Ovary (tissue), 7 donors: ENCODE measurements at regions not wholly inside any gene's neighbourhood (a gene's known extent, or its start where the extent isn't known, plus 50 kb on each side); places are given as distances from the start of the nearest gene placed in this dataset.

ENCODE experiments used
- DNase-seq, 5 donors: peaks; one replicate each; pipeline ENCODE4 v3.0.0-alpha.2; 2019 to 2020
- H3K27ac ChIP-seq, 2 donors: fragments of 200-600 bp; one replicate each; pipeline versions ENCODE4 v1.5.1 to v1.8.0; 2019 to 2022
- H3K27me3 ChIP-seq: fragments of 200-600 bp; one replicate; pipeline ENCODE4 v1.8.0; 2022
- H3K36me3 ChIP-seq: fragments of 200-600 bp; sonication (generic); one replicate; pipeline ENCODE4 v1.5.1; 2019
- H3K4me1 ChIP-seq: one replicate; pipeline ENCODE4 v1.8.1; 2013; ENCODE audit warnings: mild to moderate bottlenecking, moderate library complexity; ENCODE audit not compliant: insufficient read depth
- H3K4me3 ChIP-seq: fragments of 200-600 bp; sonication (generic); one replicate; pipeline ENCODE4 v1.5.1; 2017
- H3K9me3 ChIP-seq, 2 donors: fragments of 200-600 bp in 1 of 2; sonication (generic) in 1 of 2; one replicate each; pipeline versions ENCODE4 v1.5.1 to v1.8.1; 2013 to 2019; ENCODE audit warnings: mild to moderate bottlenecking in 1 of 2, moderate library complexity in 1 of 2
- CTCF ChIP-seq, 3 donors: fragments of 450-650 bp in 2 of 3; fragments of 200-600 bp in 1 of 3; IDR thresholded peaks; one replicate each; pipeline versions ENCODE4 v1.5.1 to v1.8.0; 2016 to 2022; ENCODE audit warnings: antibody characterized with exemption in 3 of 3, mild to moderate bottlenecking in 1 of 3
- EP300 ChIP-seq: sonication (generic); formaldehyde crosslinking; IDR thresholded peaks from one replicate; pipeline ENCODE4 v1.6.1; 2017; ENCODE audit warnings: antibody characterized with exemption
- POLR2A ChIP-seq: fragments of 450-650 bp; IDR thresholded peaks from one replicate; pipeline ENCODE4 v1.6.1; 2017; ENCODE audit warnings: antibody characterized with exemption, mild to moderate bottlenecking, moderate library complexity
- WGBS, 3 donors: extraction: QIAGEN DNeasy Blood & Tissue Kit in 1 of 3; methylation state at CpG; one replicate each; pipeline versions ENCODE4 v1.1.5 to v1.1.7; 2013 to 2017; 5-methylcytosine and 5-hydroxymethylcytosine counted together
- intact Hi-C, 4 donors: fragments of 100-400 bp; cut with DNase I; formaldehyde crosslinking; loops; one replicate each; pipeline versions ENCODE4 v1.11.0 to v1.15.1; 2022 to 2023
- donor health status: DM: no; HTN: no; CAD: no; lungs with moderate emphysema.
- donor health status: DM: no; HTN: no; CAD: no.
- donor health status: Bipolar disorder and iron deficiency.
- donor health status: DM: no; HTN: no; CAD: no.
- donor health status: DM: yes; HTN: yes; CAD: no.

DNA sequence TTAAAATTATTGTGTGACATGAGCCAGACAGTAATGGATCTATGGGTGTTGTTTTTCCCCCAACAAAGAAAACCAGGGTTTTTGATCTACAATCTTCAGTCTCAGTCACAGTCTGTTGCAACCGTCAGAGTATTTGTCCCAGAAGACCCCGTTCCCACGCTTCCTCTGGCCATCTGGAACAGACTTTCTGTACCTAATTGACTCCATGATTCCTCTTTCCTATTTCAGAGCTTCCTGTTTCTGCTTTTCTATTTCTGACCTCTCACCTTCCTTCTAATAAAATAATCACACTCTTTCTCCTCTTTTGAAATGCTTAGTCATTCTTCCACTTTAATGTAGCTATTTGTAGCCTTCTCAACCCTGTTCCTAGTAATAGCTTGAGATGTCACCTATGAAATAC lies 1044.8 kb downstream of the DTWD2 start:
- TF ChIP-seq EP300 (no peak), POLR2A (no peak)
- Histone ChIP-seq H3K4me3 (no peak overlapping the region), H3K27me3 (no peaks in the 10 kb centered on the region), H3K36me3 (no peaks in the 10 kb centered on the region), H3K9me3 (no peaks in the 10 kb centered on the region), H3K4me1 (no peaks in the 10 kb centered on the region), H3K27ac (no peak overlapping the region)
- DNase-seq, result no peak
- intact Hi-C loops, result no loop called here
- WGBS, 3 donors, result 60 to 67% (median 64%) methylated on average over 3 of the region's 3 CpGs

- Histone ChIP-seq H3K4me3 (no peak overlapping the region), H3K36me3 (no peaks in the 10 kb centered on the region), H3K27ac (no peak overlapping the region), H3K27me3 (no peaks in the 10 kb centered on the region), H3K9me3 (no peaks in the 10 kb centered on the region), H3K4me1 (no peaks in the 10 kb centered on the region)
- TF ChIP-seq EP300, result no peak
- TF ChIP-seq CTCF (IDR thresholded peaks at IDR 0.05), result no peak
- TF ChIP-seq POLR2A, result no peak
- WGBS, 3 donors, result 82 to 87% (median 82%) methylated on average over 6 of the region's 6 CpGs
- DNase-seq, result no peak
- intact Hi-C loops, result no loop called here
These were observed 1045.4 kb downstream of the DTWD2 start for GRCh38 chr5:117942861-117943519.

GRCh38 chr5:117893211-117893610 lies 1095.1 kb downstream of the DTWD2 start:
- H3K27ac ChIP-seq, result no peak overlapping the region
- no peaks in the 10 kb centered on the region for H3K36me3 ChIP-seq
- H3K27me3 ChIP-seq, result no peaks in the 10 kb centered on the region
- TF ChIP-seq EP300 (no peak), POLR2A (no peak), CTCF (IDR thresholded peaks at IDR 0.05) (no peak)
- no peak for DNase-seq
- H3K9me3 ChIP-seq, result no peaks in the 10 kb centered on the region
- WGBS, 3 donors, result 48 to 66% (median 51%) methylated on average over 5 of the region's 5 CpGs
- intact Hi-C loops, result no loop called here
- H3K4me3 ChIP-seq, result no peak overlapping the region
- peaks cover 2% of the 10 kb centered on the region for H3K4me1 ChIP-seq

DNA sequence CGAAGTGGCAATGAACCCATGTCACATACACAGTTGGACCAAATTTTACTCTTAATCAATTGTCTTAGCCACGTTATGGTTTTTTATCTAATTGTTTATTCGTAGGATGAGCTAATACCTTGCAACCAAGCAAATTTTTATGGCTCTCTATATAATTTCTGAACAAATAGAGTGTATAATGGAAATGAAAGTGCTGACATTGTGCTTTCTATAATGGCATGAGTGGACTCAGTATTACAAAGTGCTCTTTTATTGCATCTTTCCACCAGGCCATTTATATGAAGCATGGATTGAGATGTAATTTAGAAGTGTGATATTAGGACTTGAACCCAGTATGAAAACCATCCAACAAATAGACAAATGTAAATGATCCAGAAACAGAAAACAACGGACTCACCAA lies 1096.0 kb downstream of the DTWD2 start:
- no peak for TF ChIP-seq POLR2A
- TF ChIP-seq CTCF (IDR thresholded peaks at IDR 0.05), result no peak
- no peak for TF ChIP-seq EP300

GRCh38 chr5:117889596-117889995 lies 1098.8 kb downstream of the DTWD2 start:
- H3K27me3 ChIP-seq, result no peaks in the 10 kb centered on the region
- no peak for DNase-seq
- no peaks in the 10 kb centered on the region for H3K9me3 ChIP-seq
- TF ChIP-seq EP300 (no peak), CTCF (IDR thresholded peaks at IDR 0.05) (no peak), POLR2A (no peak)
- intact Hi-C loops, result no loop called here
- no peaks in the 10 kb centered on the region for H3K36me3 ChIP-seq
- peaks cover 6% of the 10 kb centered on the region for H3K4me1 ChIP-seq
- H3K4me3 ChIP-seq, result no peak overlapping the region
- H3K27ac ChIP-seq, result no peak overlapping the region

More for the DNA sequence above, 1096.0 kb downstream of the DTWD2 start:
- 93 to 94% (median 94%) methylated on average over 4 of the region's 4 CpGs for WGBS, 3 donors
- peaks cover 6% of the 10 kb centered on the region for H3K4me1 ChIP-seq
- no peaks in the 10 kb centered on the region for H3K27me3 ChIP-seq
- no peak overlapping the region for H3K4me3 ChIP-seq
- no peaks in the 10 kb centered on the region for H3K9me3 ChIP-seq
- H3K36me3 ChIP-seq, result no peaks in the 10 kb centered on the region
- H3K27ac ChIP-seq, result no peak overlapping the region
- intact Hi-C loops, result no loop called here
- DNase-seq, result no peak
